SK-N-SH (cell line): ENCODE measurements at regions not wholly inside any gene's neighbourhood (a gene's known extent, or its start where the extent isn't known, plus 50 kb on each side); places are given as distances from the start of the nearest gene placed in this dataset.

Experiments
- GABPA ChIP-seq: IDR thresholded peaks from 2 replicates; pipeline ENCODE4 v1.4.0; 2012; ENCODE audit warnings: low read depth, mild to moderate bottlenecking
- MXI1 ChIP-seq: IDR thresholded peaks from 2 replicates; pipeline ENCODE4 v1.6.1; 2012; ENCODE audit warnings: mild to moderate bottlenecking, low read depth, low read length, improper control_type of control experiment
- RXRA ChIP-seq: IDR thresholded peaks from 2 replicates; pipeline ENCODE4 v1.4.0; 2012; ENCODE audit warnings: low read depth, mild to moderate bottlenecking, borderline replicate concordance
- SIN3A ChIP-seq: IDR thresholded peaks from 2 replicates; pipeline ENCODE4 v1.6.1; 2012; ENCODE audit warnings: low read depth, mild to moderate bottlenecking, low read length, moderate library complexity, borderline replicate concordance
- TF ChIP-seq, protein P1 (sequence below): fragments of 200-600 bp; sonication (generic); IDR thresholded peaks from 2 replicates; pipeline ENCODE4 v1.6.1; 2017; ENCODE audit warnings: antibody characterized with exemption, mild to moderate bottlenecking, moderate library complexity

GRCh38 chr12:19830446-19830845 is 391.2 kb downstream of the AEBP2 start:
- TF ChIP-seq SIN3A, result no peak
- TF ChIP-seq RXRA, result no peak
- TF ChIP-seq, protein P1, sequence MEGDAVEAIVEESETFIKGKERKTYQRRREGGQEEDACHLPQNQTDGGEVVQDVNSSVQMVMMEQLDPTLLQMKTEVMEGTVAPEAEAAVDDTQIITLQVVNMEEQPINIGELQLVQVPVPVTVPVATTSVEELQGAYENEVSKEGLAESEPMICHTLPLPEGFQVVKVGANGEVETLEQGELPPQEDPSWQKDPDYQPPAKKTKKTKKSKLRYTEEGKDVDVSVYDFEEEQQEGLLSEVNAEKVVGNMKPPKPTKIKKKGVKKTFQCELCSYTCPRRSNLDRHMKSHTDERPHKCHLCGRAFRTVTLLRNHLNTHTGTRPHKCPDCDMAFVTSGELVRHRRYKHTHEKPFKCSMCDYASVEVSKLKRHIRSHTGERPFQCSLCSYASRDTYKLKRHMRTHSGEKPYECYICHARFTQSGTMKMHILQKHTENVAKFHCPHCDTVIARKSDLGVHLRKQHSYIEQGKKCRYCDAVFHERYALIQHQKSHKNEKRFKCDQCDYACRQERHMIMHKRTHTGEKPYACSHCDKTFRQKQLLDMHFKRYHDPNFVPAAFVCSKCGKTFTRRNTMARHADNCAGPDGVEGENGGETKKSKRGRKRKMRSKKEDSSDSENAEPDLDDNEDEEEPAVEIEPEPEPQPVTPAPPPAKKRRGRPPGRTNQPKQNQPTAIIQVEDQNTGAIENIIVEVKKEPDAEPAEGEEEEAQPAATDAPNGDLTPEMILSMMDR, result no peak
- no peak for TF ChIP-seq MXI1
- no peak for TF ChIP-seq GABPA
